ENCODE measurements at regions not wholly inside any gene's neighbourhood (a gene's known extent, or its start where the extent isn't known, plus 50 kb on each side); places are given as distances from the start of the nearest gene placed in this dataset.

DNA sequence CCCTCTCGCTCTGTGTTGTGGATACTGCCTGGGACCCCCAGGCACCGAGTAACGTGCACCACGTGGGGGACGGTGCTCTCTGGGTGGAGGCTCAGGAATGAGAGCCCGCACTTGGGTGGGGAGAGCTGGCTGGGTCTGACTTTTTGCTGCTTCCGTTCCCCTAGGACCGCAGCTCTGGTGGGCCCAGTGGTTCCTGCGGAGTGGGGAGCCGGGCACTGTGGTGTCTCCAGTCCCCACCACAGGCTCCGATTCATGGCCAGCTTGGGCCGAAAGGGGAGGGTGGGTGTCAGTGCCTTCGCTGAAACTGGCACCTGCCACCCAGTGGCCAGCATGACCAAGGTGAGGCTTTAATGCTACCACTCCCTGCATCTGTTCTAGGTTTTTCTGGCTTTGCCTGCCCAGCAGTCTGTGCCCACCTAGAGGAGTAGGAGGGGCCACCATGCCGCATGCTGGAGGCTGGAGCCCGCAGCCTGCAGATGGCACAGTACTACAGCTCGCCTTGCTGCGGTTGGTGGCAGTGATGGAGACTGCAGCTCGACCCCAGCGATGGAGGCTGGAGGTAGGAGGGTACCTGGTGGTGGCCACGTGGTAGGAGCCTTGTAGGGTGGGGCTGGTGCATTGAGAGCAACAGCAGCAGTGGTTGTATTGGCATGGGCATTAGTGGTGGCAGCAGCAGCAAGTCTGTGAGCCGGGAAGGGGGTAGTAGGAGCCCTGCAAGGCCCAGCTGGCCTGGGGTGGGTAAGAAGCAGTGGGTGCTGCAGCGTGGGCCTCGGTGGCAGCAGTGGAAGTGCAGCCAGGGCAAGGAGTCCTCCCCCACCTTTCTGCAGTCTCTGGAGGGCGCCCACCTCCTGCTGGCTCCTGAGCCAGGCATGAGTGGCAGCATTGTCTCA is 118.8 kb upstream of the VPREB1 start:
- no peaks in the 10 kb centered on the region for H3K36me3 ChIP-seq (ENCODE audit: control insufficient read depth in 2 of 4, insufficient read depth in 4 of 4, low read length in 3 of 4)
- H3K79me1 ChIP-seq (ENCODE audit: low read depth, low read length) = no peaks in the 10 kb centered on the region
- H3K4me1 ChIP-seq (replicated peaks in 1 of 4; ENCODE audit: control insufficient read depth in 3 of 4, insufficient read depth in 4 of 4, low read length in 3 of 4) = peaks cover 0 to 7% (median 4%) of the 10 kb centered on the region in 4 experiments; a peak in 2 of 7 replicates
- FAIRE-seq (no peak), DNase-seq (ENCODE audit: low read depth in 1 of 2, low spot score in 2 of 2) (no peak)
- no peak overlapping the region for H3K27ac ChIP-seq (ENCODE audit: low read depth, low read length)
- no peaks in the 10 kb centered on the region; the same call in 1 of the 2 replicates for H3K23me2 ChIP-seq (ENCODE audit: low read depth, low read length)
- H3K4ac ChIP-seq (replicated peaks; ENCODE audit: insufficient read length, low read depth, low read length) = no peak overlapping the region
- no peaks in the 10 kb centered on the region for H4K20me1 ChIP-seq (replicated peaks in 1 of 2; ENCODE audit: control insufficient read depth in 1 of 2, insufficient read depth in 2 of 2, low read length in 2 of 2)
- no peak overlapping the region for H4K5ac ChIP-seq (ENCODE audit: insufficient read length, low read depth, low read length)
- ChIA-PET POLR2A (ENCODE audit: partially characterized antibody) (no interaction called here), CTCF (ENCODE audit: partially characterized antibody) (interaction anchor here (0.8 to 3.9 kb wide), 7 partner anchors 11 to 102 kb away, joined by 3 to 13 read pairs (median 3); no protein-coding TSS in a partner anchor)
- H3K14ac ChIP-seq (ENCODE audit: insufficient read length) = no peak overlapping the region
- H3K4me2 ChIP-seq (ENCODE audit: insufficient read depth in 1 of 2, low read depth in 2 of 2, low read length in 2 of 2) = no peak overlapping the region
- no peak overlapping the region for H2BK20ac ChIP-seq (ENCODE audit: low read length)
- peak overlapping the region; percentile 35; the same call in 1 of the 2 replicates for H2BK5ac ChIP-seq (ENCODE audit: low read depth, low read length)
- H2BK15ac ChIP-seq (ENCODE audit: low read length) = no peak overlapping the region
- H3K18ac ChIP-seq (ENCODE audit: extremely low read depth, low read length) = no peak overlapping the region
- no peak overlapping the region for H2AK5ac ChIP-seq (ENCODE audit: low read depth, low read length)
- H3K27me3 ChIP-seq (replicated peaks in 1 of 4; ENCODE audit: control insufficient read depth in 3 of 4, extremely low read depth in 1 of 4, insufficient read depth in 3 of 4, low read length in 3 of 4) = peaks cover 25 to 80% (median 59%) of the 10 kb centered on the region in 4 experiments
- 80% methylated on average over 22 of the region's 24 CpGs; no CpG with 5 or more reads in 1 of the 2 experiments for WGBS, 2 experiments (ENCODE audit: extremely low coverage in 1 of 2, insufficient coverage in 1 of 2, insufficient read length in 1 of 2, insufficient replicate concordance in 2 of 2, low coverage in 1 of 2, low lambda C conversion rate in 2 of 2, missing lambda C conversion rate in 1 of 2)
- peaks cover 0 to 2% of the 10 kb centered on the region in 2 experiments; a peak in 1 of 4 replicates for H3K9me3 ChIP-seq (ENCODE audit: insufficient read depth in 2 of 2, low read depth in 1 of 2, low read length in 1 of 2)
- H2AFZ ChIP-seq (ENCODE audit: low read length) = no peak overlapping the region
- H2BK12ac ChIP-seq (ENCODE audit: low read depth, low read length) = 0 out of 2 replicates have a peak overlapping the region, but pooled peaks have one; percentile 50
- no peak overlapping the region for H2BK120ac ChIP-seq (replicated peaks; ENCODE audit: low read depth, low read length)
- no peak overlapping the region for H4K91ac ChIP-seq (replicated peaks; ENCODE audit: insufficient read length, low read length)
- H3K23ac ChIP-seq (ENCODE audit: insufficient read length) = no peak overlapping the region
- no peak overlapping the region; a peak in 1 of 8 replicates for H3K4me3 ChIP-seq (ENCODE audit: extremely low read depth in 1 of 4, insufficient read depth in 2 of 4, low read depth in 3 of 4, low read length in 4 of 4)
- no peak overlapping the region for H3K9ac ChIP-seq (replicated peaks in 1 of 4; ENCODE audit: extremely low read depth in 1 of 4, low read depth in 3 of 4, low read length in 3 of 4)
- no peaks in the 10 kb centered on the region for H3K79me2 ChIP-seq (ENCODE audit: control insufficient read depth in 1 of 2, insufficient read depth in 2 of 2, low read length in 2 of 2)
- H3K56ac ChIP-seq (replicated peaks; ENCODE audit: insufficient read length, low read depth, low read length) = no peak overlapping the region
- H4K8ac ChIP-seq (ENCODE audit: extremely low read depth, insufficient read depth, low read length) = peak overlapping the region; percentile 68; the same call in 1 of the 2 replicates
- TF ChIP-seq HDAC6 (IDR thresholded peaks at IDR 0.05; ENCODE audit: low read depth, low read length) (no peak), SUZ12 (IDR thresholded peaks at IDR 0.05; ENCODE audit: low read length) (no peak), KDM1A (IDR thresholded peaks at IDR 0.05; ENCODE audit: borderline replicate concordance, low read length) (no peak), PHF8 (conservative IDR thresholded peaks at IDR 0.05; ENCODE audit: low read depth, low read length) (no peak), EP300 (IDR thresholded peaks at IDR 0.05; ENCODE audit: borderline replicate concordance in 1 of 2, low read depth in 2 of 2, low read length in 2 of 2) (no peak), TEAD4 (IDR thresholded peaks at IDR 0.05; ENCODE audit: low read depth, low read length) (no peak), SP2 (IDR thresholded peaks at IDR 0.05; ENCODE audit: low read length) (no peak), NANOG (IDR thresholded peaks at IDR 0.05; ENCODE audit: insufficient read depth, low read depth, low read length, poor library complexity, severe bottlenecking) (no peak), ASH2L (IDR thresholded peaks at IDR 0.05; ENCODE audit: low read length) (no peak)
- TF ChIP-seq, protein P1, sequence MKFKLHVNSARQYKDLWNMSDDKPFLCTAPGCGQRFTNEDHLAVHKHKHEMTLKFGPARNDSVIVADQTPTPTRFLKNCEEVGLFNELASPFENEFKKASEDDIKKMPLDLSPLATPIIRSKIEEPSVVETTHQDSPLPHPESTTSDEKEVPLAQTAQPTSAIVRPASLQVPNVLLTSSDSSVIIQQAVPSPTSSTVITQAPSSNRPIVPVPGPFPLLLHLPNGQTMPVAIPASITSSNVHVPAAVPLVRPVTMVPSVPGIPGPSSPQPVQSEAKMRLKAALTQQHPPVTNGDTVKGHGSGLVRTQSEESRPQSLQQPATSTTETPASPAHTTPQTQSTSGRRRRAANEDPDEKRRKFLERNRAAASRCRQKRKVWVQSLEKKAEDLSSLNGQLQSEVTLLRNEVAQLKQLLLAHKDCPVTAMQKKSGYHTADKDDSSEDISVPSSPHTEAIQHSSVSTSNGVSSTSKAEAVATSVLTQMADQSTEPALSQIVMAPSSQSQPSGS (IDR thresholded peaks at IDR 0.05; ENCODE audit: low read length) = no peak
